RWPE2 (cell line): ENCODE measurements at regions not wholly inside any gene's neighbourhood (a gene's known extent, or its start where the extent isn't known, plus 50 kb on each side); places are given as distances from the start of the nearest gene placed in this dataset.

Experiments
- ATAC-seq: fragments of 200-7000 bp; cut with Tn5 transposase; 3 replicates; pipeline ENCODE4 v1.9.1; 2021; ENCODE audit warnings: low read depth
- DNase-seq: peaks from one replicate; pipeline ENCODE4 v3.0.0-alpha.2; 2020; ENCODE audit warnings: low spot score
- H3K27ac ChIP-seq: fragments of 450-650 bp; 2 replicates; pipeline ENCODE4 v1.5.1; 2017; ENCODE audit warnings: mild to moderate bottlenecking; ENCODE audit not compliant: poor library complexity, severe bottlenecking
- H3K27me3 ChIP-seq: fragments of 250-450 bp; sonication (Bioruptor Pico); 2 replicates; pipeline ENCODE4 v1.5.1; 2021; ENCODE audit warnings: mild to moderate bottlenecking, moderate library complexity; ENCODE audit not compliant: insufficient read depth, poor library complexity, severe bottlenecking
- H3K36me3 ChIP-seq: fragments of 250-450 bp; sonication (Bioruptor Pico); 2 replicates; pipeline ENCODE4 v1.5.1; 2020; ENCODE audit warnings: low read depth, mild to moderate bottlenecking, moderate library complexity
- H3K4me1 ChIP-seq: fragments of 250-450 bp; sonication (Bioruptor Pico); 2 replicates; pipeline ENCODE4 v1.5.1; 2021; ENCODE audit warnings: mild to moderate bottlenecking, moderate library complexity; ENCODE audit not compliant: insufficient read depth, poor library complexity, severe bottlenecking
- H3K4me3 ChIP-seq: fragments of 250-450 bp; sonication (Bioruptor Pico); 2 replicates; pipeline ENCODE4 v1.5.1; 2021; ENCODE audit warnings: mild to moderate bottlenecking, moderate library complexity; ENCODE audit not compliant: severe bottlenecking
- H3K9me3 ChIP-seq: fragments of 250-450 bp; sonication (Bioruptor Pico); 2 replicates; pipeline ENCODE4 v1.5.1; 2021; ENCODE audit warnings: mild to moderate bottlenecking, moderate library complexity; ENCODE audit not compliant: severe bottlenecking
- CTCF ChIP-seq: fragments of 450-650 bp; IDR thresholded peaks from one replicate; pipeline ENCODE4 v1.5.1; 2017; ENCODE audit warnings: mild to moderate bottlenecking, moderate library complexity; ENCODE audit not compliant: poor library complexity, severe bottlenecking

GRCh38 chr4:8791609-8792008, 80.0 kb downstream of the HMX1 start:
- DNase-seq = no peak
- no peak overlapping the region for H3K4me3 ChIP-seq
- no peaks in the 10 kb centered on the region for H3K36me3 ChIP-seq
- ATAC-seq = no peak
- no peaks in the 10 kb centered on the region for H3K9me3 ChIP-seq
- H3K27me3 ChIP-seq = peaks cover 18% of the 10 kb centered on the region
- no peak overlapping the region for H3K27ac ChIP-seq
- no peak for TF ChIP-seq CTCF
- H3K4me1 ChIP-seq = no peaks in the 10 kb centered on the region

- no peaks in the 10 kb centered on the region for H3K36me3 ChIP-seq
- H3K4me1 ChIP-seq = no peaks in the 10 kb centered on the region
- no peak overlapping the region for H3K4me3 ChIP-seq
- H3K27me3 ChIP-seq = peaks cover 24% of the 10 kb centered on the region
- TF ChIP-seq CTCF = no peak
- no peak overlapping the region for H3K27ac ChIP-seq
- no peak for DNase-seq
- no peak for ATAC-seq
- no peaks in the 10 kb centered on the region for H3K9me3 ChIP-seq
These were observed 80.9 kb downstream of the HMX1 start for GRCh38 chr4:8790749-8791148.

GRCh38 chr4:8788174-8788573, 83.5 kb downstream of the HMX1 start:
- ATAC-seq (no peak), DNase-seq (no peak)
- H3K9me3 ChIP-seq = no peaks in the 10 kb centered on the region
- no peak overlapping the region for H3K4me3 ChIP-seq
- no peak for TF ChIP-seq CTCF
- H3K27ac ChIP-seq = no peak overlapping the region
- peaks cover 17% of the 10 kb centered on the region for H3K27me3 ChIP-seq
- H3K36me3 ChIP-seq = no peaks in the 10 kb centered on the region
- H3K4me1 ChIP-seq = no peaks in the 10 kb centered on the region

GRCh38 chr4:8786166-8786565, 85.5 kb downstream of the HMX1 start:
- Histone ChIP-seq H3K4me1 (no peaks in the 10 kb centered on the region), H3K27me3 (peaks cover 17% of the 10 kb centered on the region), H3K4me3 (no peak overlapping the region), H3K9me3 (no peaks in the 10 kb centered on the region), H3K36me3 (no peaks in the 10 kb centered on the region), H3K27ac (no peak overlapping the region)
- TF ChIP-seq CTCF = no peak
- DNase-seq = no peak
- no peak for ATAC-seq

- no peak for DNase-seq
- TF ChIP-seq CTCF = no peak
- no peaks in the 10 kb centered on the region for H3K36me3 ChIP-seq
- ATAC-seq = no peak
- H3K27ac ChIP-seq = no peak overlapping the region
- peaks cover 17% of the 10 kb centered on the region for H3K27me3 ChIP-seq
- no peaks in the 10 kb centered on the region for H3K9me3 ChIP-seq
- no peak overlapping the region for H3K4me3 ChIP-seq
- no peaks in the 10 kb centered on the region for H3K4me1 ChIP-seq
These were observed 85.9 kb downstream of the HMX1 start for GRCh38 chr4:8785656-8786142.
